ENCODE measurements at regions not wholly inside any gene's neighbourhood (a gene's known extent, or its start where the extent isn't known, plus 50 kb on each side); places are given as distances from the start of the nearest gene placed in this dataset.

GRCh38 chr19:28359431-28360414 is 853.2 kb downstream of the UQCRFS1 start (continued):
- TF ChIP-seq, protein P1, sequence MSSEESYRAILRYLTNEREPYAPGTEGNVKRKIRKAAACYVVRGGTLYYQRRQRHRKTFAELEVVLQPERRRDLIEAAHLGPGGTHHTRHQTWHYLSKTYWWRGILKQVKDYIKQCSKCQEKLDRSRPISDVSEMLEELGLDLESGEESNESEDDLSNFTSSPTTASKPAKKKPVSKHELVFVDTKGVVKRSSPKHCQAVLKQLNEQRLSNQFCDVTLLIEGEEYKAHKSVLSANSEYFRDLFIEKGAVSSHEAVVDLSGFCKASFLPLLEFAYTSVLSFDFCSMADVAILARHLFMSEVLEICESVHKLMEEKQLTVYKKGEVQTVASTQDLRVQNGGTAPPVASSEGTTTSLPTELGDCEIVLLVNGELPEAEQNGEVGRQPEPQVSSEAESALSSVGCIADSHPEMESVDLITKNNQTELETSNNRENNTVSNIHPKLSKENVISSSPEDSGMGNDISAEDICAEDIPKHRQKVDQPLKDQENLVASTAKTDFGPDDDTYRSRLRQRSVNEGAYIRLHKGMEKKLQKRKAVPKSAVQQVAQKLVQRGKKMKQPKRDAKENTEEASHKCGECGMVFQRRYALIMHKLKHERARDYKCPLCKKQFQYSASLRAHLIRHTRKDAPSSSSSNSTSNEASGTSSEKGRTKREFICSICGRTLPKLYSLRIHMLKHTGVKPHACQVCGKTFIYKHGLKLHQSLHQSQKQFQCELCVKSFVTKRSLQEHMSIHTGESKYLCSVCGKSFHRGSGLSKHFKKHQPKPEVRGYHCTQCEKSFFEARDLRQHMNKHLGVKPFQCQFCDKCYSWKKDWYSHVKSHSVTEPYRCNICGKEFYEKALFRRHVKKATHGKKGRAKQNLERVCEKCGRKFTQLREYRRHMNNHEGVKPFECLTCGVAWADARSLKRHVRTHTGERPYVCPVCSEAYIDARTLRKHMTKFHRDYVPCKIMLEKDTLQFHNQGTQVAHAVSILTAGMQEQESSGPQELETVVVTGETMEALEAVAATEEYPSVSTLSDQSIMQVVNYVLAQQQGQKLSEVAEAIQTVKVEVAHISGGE (CRISPR knock-in tag; IDR thresholded peaks at IDR 0.05), result no peak
- no peak for TF ChIP-seq KAT2A (conservative IDR thresholded peaks at IDR 0.05; ENCODE audit: control insufficient read depth, low read depth, low read length)
- TF ChIP-seq TARDBP (IDR thresholded peaks at IDR 0.05; ENCODE audit: borderline replicate concordance), result no peak
- TF ChIP-seq JUNB (IDR thresholded peaks at IDR 0.05), result no peak
- TF ChIP-seq SIX5 (IDR thresholded peaks at IDR 0.05; ENCODE audit: low read depth, low read length, severe bottlenecking), result no peak

GRCh38 chr19:28358633-28359032 is 854.3 kb downstream of the UQCRFS1 start:
- SMC1A ChIA-PET (ENCODE audit: uncharacterized antibody, unreplicated experiment), result no interaction called here
- no peak for FAIRE-seq
- DNase-seq (ENCODE audit: low read depth, low spot score), result no peak
- Histone ChIP-seq H3K4me2 (ENCODE audit: control insufficient read depth, insufficient read depth) (no peak overlapping the region), H4K20me1 (ENCODE audit: control insufficient read depth, insufficient read depth) (no peaks in the 10 kb centered on the region), H3K27me3 (replicated peaks in 1 of 2; ENCODE audit: control insufficient read depth in 2 of 2, insufficient read depth in 2 of 2, low read length in 1 of 2) (no peaks in the 10 kb centered on the region), H2AFZ (ENCODE audit: control insufficient read depth, low read depth, low read length) (no peak overlapping the region), H3K9ac (ENCODE audit: control insufficient read depth, insufficient read depth, low read length) (no peak overlapping the region), H3K27ac (ENCODE audit: control insufficient read depth, insufficient read depth) (no peak overlapping the region), H3K9me3 (replicated peaks; ENCODE audit: control insufficient read depth, insufficient read depth, low read length) (no peaks in the 10 kb centered on the region; the same call in 2 of the 3 replicates), H3K79me2 (ENCODE audit: control insufficient read depth, insufficient read depth, low read length) (no peaks in the 10 kb centered on the region), H3K36me3 (ENCODE audit: control insufficient read depth in 2 of 2, insufficient read depth in 2 of 2, low read length in 1 of 2) (no peaks in the 10 kb centered on the region), H3K4me1 (ENCODE audit: control insufficient read depth, insufficient read depth, low read length) (no peaks in the 10 kb centered on the region), H3K4me3 (no peak overlapping the region)
- 48% methylated on average over 2 of the region's 2 CpGs for WGBS (ENCODE audit: insufficient coverage, insufficient replicate concordance, low lambda C conversion rate, missing lambda C conversion rate)
- RAD21 ChIA-PET (ENCODE audit: unreplicated experiment), result no interaction called here
- in situ Hi-C loops (cut with MboI), result no loop called here
- CTCF ChIA-PET, result no interaction called here
- intact Hi-C loops (cut with micrococcal nuclease; ENCODE audit: unreplicated experiment), result no loop called here
- BruUV-seq (replicated peaks), result no TSS peak
- POLR2A ChIA-PET, result no interaction called here
- TF ChIP-seq, protein P2, sequence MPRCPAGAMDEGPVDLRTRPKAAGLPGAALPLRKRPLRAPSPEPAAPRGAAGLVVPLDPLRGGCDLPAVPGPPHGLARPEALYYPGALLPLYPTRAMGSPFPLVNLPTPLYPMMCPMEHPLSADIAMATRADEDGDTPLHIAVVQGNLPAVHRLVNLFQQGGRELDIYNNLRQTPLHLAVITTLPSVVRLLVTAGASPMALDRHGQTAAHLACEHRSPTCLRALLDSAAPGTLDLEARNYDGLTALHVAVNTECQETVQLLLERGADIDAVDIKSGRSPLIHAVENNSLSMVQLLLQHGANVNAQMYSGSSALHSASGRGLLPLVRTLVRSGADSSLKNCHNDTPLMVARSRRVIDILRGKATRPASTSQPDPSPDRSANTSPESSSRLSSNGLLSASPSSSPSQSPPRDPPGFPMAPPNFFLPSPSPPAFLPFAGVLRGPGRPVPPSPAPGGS (IDR thresholded peaks at IDR 0.05; ENCODE audit: borderline replicate concordance, insufficient read depth, low read depth, low read length, poor library complexity, severe bottlenecking), result no peak
- no peak for TF ChIP-seq IKZF2 (IDR thresholded peaks at IDR 0.05)
- TF ChIP-seq RBBP5 (conservative IDR thresholded peaks at IDR 0.05), result no peak
- TF ChIP-seq POU2F2 (IDR thresholded peaks at IDR 0.05; ENCODE audit: borderline replicate concordance, low read depth, low read length), result no peak
- no peak for TF ChIP-seq RAD21 (IDR thresholded peaks at IDR 0.05; ENCODE audit: insufficient read depth, low read depth, low read length)
- TF ChIP-seq MTA2 (IDR thresholded peaks at IDR 0.05; ENCODE audit: low read depth), result no peak
- no peak for ATAC-seq
